Endometrial microvascular endothelial cells (primary cell): ENCODE measurements at regions not wholly inside any gene's neighbourhood (a gene's known extent, or its start where the extent isn't known, plus 50 kb on each side); places are given as distances from the start of the nearest gene placed in this dataset.

ENCODE experiments used
- in situ Hi-C: cut with HindIII; loops from 2 replicates; pipeline ENCODE4 v1.10.0; 2017; ENCODE audit warnings: low sequenced_read_pairs, low pct_unique_long_range_greater_than_20kb; ENCODE audit errors: inconsistent ontology term

DNA sequence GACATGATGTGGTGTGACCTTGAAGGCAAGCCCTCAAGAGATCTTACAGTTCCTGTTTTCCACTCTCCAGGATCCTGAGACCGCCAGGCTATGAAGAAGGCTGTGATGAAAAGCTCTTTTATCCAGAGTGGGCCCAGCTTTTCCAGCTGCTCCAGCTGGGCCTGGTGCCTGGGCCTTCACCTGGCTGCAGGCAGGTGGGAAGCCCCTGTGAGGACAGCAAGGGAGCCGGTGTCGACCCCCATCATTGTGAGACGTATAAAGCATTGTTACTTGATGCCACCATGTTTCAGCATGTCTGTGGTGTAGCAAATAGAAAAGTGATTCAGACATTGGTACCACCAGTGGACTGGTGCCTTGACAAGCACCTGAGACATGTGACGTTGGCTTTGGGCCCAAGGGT is 190.2 kb downstream of the KIF26A start:
- in situ Hi-C loops: no loop called here

DNA sequence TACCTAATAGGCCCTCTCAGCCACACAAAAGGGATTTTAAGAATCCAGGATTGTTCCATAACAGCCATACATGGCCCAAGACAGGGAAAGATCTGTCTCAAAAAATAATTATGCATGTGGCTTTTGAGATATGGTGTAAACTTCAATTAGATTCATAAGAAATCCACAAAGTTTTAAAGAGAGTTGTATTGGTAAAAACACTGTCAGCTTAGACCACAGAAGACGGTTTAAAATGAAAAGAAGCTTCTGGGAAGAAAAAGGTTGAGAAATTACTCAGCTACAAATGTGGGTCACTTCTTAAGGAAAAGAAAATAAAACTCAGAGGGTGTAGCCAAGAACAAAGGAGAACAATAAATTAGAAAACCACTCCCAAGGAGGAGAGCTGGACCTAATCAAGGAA is 191.4 kb downstream of the KIF26A start:
- in situ Hi-C loops: no loop called here

DNA sequence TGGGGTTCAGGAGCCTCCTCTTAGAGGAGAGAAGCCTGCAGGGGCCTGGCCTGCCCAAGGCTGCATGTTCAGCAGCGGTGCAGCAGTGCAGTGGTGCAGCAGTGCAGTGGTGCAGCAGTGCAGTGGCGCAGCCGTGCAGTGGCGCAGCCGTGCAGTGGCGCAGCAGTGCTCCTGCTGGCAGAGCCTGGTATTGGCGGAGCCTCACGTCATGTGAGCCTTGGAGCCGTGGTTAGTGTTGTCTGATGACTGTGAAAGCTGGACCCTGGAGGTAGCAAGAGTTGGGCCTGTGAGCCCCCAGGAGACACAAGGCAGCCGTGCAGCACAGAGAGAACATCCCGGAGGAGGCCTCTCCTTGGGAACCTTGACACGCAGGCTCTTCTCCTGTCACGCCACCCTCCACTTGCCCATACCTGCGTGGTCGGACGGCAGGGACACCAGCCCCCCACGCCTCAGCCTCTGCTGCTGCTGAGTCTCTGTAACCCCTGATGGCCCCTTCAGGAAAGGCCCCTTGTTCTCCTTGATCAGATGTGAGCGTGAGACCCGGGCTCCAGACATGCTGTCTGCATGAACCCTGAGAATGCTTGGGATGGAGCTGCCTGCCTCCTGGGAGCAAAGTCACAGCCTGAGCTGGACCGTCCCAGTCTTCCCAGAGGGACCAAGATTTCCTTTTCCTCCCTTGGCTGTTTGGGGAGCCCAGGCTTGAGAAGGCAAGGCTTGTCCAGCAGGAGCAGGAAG is 193.7 kb downstream of the KIF26A start:
- in situ Hi-C loops: no loop called here

DNA sequence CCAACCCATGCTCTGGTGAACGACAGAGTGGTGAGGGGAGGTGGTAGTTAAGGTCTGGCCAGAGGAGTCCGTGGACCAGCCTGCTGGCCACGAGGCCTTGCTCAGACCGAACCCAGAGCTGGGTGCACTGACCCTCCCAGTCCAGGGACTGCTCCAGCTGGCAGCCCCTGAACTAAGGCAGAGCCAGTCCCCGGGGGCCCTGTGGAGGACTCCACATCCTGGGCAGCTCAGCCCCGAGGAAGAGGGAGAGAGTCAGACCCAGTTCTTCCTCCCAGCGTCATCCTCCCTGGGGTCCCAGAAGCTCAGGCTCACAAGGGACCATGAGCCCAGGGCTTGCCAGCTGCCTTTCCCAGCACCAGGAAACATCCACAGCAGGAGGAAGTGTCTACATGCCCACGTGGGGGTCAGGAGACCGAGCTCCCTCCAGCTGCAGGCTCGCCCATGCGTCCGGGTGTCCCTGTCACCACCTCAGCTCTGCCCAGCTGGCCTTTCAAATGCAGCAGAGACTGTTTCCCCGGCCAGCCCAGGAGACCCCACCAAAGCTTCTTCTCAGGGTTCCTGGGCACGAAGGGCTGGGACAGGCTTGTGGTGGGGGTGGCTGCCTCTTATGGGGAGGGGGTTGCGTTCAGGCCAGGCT is 194.4 kb downstream of the KIF26A start:
- in situ Hi-C loops: no loop called here

DNA sequence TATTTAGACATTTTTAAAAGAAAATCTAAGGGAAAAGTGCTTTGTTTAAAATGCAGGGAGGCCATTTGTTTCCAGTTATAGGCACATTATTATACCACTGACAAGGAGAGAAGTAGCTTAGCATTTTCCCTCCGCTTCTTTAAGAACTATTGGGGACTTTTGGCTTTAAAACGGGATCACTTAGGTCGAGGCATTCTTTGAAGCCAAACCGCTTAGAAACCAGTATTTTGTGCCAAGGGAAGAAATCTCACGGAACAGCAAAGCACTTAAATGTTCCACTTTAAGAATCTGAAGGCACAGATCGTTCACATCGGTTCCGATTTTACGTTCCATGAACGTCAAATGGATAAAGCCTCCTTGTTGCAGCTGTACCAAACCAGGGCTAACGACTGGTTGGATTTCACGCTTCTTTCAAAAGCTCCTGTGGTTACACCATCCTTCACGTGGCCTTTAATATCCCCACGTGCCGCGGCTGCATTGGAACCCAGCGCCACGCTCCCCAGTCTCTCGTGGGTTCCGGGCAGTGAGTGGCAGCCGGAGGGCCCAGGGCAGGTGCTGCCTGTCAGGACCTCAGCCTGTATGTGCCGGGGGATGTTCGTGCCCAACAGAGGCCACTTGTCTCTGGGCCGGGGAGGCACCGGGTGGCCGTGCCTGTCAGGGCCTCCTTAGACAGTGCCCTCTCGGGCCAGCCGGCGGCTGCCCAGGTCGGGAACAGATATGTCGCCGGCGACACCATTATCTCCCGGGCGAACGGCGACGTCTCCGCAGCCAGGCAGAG is 195.4 kb downstream of the KIF26A start:
- in situ Hi-C loops: no loop called here

DNA sequence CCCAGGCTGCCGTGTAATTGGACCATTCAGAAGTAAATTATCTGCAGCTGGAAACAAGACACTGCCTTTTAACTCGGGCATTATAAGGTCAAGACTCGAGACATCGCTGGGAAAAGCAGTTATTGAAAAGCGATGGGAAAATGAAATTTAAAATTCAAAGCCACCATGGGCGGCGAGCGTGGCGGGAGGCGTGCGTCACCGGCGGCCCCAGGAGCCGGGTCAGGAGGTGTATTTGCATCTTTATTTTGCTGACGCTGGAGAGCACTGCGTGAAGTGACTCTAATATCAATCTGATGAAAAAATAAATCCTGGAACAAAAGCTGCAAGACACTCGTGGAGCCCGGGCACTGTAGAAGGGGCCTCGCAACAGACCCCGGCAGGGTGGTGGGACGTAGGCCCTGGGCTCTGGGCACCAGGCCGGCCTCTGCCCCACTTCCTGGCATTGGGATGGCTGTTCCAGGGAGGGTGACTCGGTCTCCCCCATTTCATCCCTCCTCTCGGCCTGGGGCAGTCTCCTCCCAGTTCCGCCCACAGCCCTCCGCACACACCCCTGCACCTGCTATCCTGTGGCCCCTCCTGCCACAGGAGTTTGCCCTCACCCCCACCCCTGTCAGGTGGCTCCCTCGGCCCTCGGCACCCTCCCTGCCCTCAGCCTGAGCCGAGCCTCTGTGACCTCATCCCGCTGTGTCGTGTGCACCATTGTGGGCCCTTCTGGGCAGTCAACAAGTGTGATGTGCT is 196.2 kb downstream of the KIF26A start:
- in situ Hi-C loops: no loop called here

DNA sequence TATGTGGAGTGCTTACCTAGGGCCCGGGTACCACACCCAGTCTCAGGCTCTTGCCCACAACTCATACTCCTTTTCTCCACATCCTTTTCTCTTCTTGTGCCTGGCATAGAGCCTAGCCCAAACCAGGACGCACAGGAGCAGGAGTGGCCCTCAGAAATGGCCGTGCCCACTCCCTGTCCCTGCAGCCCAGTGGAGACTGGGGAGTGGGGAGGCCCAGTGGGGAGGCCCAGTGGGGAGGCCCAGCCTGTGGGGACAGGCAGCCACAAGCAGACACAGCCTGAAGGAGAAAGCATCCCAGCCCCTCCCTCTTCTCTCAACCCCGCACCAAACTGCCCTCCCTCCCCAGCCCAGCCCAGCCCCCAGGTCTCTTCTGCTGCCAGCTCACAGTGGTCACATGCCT is 196.8 kb downstream of the KIF26A start:
- in situ Hi-C loops: no loop called here

DNA sequence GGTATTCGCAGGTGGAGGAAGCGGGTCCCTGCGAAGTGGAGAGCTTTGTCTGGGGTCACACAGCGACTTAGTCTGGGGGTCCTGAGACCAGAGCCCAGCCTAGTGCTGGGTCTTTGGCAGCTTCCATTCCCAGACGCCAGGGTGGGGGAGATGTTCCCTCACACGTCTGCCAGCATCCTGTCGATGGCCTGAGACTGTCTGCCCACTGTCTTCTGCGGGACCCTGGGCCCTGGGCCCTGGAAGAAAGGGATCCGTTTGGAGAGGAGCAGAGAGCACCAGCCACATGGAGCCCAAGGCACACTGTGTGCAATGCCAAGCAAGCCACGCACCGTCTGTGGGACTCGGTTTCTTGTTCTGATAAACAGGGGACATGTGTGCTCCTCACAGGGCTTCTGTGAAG is 197.2 kb downstream of the KIF26A start:
- in situ Hi-C loops: no loop called here

DNA sequence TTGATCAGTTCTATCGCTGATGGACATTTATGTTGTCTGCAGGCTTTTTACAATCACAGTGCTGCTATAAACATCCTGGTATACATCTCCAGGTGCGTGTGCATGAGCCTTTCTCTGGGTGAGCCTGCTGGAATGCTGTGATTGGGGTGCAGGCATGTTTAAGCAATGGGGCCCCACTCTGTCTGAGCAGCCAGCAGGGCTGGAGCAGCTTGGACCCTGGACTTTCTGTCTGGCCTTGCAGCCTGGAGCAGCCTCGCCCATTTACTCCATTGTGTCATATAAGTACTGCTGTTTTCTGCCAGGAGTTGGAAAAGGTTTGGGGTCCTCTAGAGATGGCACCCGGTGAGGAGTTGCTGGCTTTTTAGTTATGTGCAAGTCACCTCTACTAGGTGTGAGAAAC is 199.0 kb downstream of the KIF26A start:
- in situ Hi-C loops: no loop called here

DNA sequence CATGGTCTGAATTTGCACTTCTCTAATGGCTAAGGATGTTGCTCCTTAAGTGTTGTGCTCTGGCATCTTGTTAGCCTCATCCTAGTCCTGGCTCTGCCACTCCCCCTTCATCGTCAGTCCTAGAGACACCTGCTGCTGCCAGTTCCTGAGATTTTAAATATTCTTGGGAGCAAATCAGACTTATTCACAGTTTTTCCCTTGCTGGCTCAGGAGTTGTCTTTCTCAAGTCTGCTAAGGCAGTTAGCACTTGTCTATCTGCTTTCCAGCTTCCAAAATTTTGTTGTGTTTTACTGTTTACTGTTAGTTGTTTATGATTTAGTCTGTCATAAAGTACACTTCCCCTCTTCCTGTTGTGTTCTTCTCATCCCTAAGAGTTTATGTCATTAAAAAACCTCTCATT is 201.0 kb downstream of the KIF26A start:
- in situ Hi-C loops: no loop called here

DNA sequence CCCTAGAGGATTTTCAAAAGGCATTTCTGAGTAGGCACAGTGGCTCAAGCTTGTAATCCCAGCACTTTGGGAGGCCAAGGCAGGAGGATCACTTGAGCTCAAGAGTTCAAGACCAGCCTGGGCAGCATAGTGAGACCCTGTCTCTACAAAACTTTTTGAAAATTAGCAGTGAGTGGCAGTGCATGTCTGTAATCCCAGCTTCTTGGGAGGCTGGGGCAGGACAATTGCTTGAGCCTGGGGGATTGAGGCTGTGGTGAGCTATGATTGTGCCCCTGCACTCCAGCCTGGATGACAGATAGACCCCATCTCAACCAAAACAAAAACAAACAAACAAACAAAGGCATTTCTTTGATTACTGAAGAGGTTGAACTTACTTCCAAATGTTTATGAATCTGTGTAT is 201.4 kb downstream of the KIF26A start:
- in situ Hi-C loops: no loop called here

DNA sequence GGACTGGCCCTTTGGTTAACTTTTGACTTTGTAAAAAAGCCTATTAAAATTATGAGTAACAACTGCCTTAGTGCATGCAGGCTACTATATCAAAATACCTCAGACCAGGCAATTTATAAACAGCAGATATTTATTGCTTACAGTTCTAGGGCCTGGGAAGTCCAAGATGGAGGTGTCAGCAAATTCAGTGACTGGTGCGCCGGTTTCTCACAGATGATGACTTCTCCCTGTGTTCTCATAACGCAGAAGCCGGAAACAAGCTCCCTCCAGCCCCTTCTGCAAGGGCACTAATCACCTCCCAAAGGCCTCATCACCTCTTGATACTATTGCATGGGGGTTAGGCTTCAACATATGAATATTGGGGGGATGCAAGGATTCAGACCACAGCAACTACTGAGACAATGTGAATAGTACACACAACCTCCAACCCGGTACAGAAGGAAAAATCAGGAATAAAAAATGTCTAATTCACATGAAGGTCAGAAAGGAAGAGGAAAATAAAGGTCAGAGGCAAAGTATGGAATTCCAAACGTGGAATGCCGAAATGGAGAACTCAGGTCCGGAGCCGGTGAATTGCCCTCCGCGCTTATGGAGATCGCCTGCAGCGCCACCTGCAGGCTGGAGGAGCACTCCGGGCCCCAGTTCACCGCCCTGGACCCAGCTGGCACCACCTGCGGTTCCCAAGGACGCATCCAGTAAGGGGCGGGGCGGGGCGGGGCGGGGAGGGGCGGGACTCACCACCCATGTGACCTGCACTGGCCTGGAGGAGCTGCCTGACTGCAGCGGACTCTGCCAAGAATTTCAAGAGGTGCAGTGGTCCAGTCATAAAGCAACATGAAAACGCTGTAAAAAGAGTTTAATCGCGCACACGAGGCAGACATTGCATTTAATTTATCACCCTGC is 203.4 kb downstream of the KIF26A start:
- in situ Hi-C loops: no loop called here

DNA sequence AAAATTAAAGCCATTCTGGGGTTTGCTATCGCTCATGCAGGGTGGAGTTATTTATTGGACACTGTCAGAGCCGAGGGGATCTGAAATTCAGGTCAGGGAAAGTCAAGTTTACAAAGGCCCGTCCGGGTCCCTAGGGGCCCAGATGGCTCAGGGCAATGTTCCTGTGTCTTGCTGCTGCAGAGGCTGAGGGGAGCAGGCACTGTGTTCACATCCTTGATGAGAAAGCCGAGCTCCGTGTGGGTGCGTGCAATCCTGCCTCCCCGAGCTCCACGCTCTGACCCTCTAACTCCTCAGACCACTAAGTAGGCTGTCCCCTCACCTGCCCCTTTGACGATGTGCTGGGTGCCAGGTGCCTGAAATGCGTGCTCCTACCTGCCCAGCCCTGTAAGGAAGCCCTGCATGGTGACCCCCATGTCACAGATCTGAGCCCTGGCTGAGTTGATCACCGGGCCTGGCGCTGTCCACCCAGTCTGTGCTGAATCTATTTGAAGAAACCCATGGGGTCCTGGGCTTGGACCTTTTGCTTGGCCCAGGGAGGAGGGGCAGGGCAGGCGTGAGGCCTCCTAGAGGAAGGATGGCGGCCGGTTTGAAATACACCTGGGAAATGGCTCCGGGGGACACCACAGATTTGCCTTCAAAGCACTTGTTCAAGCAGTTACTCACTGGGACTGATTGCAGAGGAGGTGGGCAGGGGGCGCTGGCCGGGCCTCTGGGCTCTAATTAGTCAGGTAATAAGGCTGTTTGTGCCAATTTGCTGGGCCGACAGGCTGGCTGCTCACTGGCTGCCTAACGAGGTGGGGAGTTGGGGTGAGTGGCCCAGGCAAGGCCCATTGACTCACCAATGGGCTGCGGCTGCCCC is 204.3 kb downstream of the KIF26A start:
- in situ Hi-C loops: no loop called here

DNA sequence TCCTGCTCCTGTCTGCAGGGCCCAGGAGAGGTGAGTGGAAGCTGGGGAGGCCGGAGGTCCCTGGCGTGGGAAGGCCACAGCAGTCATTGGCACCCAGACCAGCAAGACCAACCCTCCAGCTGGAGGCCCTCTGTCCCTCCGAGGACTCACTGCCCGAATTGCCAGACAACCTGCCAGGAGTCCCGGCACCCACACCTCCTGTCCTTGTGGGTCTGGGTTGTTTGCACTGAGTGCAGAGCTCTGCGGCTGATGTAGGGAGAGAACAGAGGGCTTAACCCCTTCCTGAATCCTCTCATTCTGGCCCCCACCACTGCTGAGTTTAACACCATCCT is 204.9 kb downstream of the KIF26A start:
- in situ Hi-C loops: no loop called here

DNA sequence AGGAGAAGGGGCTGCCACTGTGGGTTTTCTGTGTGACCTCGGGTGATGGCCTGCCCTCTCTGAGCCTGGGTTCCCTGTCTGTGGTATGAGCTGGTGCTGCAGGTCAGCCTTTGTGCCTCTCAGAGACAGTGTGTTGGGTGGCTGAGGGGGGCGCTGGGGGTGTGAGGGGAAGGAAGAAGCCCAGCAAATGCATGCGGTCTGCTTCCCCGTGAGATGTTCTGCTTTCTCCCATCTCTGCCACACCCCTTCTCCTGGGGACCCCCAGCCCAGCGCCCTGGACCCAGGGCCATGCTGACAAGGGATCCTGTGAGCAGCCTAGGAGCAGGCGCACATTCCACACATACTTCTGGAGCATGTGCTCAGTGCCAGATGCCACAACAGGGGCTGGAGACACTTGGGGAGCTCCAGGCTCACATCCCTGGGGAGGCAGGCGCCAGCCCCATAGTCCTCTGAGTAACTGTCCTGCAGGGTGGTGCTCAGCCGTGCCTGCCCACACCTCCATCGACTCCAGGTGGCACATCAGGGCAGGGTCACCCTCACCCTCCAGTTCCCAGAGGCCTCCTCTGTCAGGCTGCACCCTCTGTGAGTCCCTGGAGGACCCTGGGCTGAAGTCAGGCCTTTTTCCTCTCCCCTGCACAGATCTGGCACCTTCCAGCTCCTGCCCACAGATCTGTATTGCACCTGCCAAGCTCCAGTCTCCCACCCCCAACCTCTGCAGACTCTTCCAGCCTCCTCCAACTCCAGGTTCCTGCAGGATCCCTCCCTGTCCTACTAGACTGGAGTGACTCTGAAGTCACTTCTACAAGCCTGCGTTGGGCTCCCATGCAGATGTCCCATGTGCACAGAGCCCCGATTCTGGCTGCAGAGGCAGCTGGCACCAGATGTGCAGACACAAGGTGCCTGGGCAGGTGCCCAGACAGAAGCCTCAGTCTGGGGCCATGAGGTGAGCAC is 205.6 kb downstream of the KIF26A start:
- in situ Hi-C loops: no loop called here

DNA sequence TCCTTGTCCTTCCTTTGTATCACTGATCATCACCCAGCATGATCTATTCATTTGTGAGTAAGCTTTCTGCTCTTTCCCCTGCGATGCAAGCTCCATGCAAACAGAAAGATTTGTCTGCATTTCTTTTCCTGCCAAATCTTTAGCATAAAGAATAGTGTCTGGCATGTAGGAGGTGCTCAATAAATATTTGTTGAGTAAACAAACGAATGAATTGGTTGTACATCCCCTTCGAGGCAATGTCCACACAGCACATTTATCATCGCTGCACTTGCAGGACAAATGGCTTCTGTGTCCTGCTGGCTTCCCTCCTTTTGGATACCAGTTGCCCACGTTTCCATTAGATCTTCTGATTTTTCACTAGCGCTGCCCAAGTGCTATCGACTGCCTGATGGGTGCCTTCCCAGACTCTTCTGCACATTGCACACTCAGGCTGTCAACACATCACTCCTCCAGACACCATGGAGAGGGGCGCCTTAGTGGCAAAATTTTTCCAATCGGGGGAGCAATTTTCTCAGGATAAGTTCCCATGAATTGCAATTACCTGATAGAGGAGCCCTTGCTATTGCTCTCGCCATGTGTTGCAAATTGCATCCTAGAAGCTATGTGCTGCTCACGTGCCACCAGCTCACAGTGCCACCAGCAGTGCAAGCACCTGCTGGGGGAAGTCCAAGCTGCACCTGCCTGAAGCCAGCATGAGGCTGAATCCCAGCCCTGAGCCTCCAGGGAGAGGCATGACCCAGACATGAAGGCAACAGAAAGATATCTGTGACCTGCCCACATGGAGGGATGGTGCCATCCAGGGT is 206.6 kb downstream of the KIF26A start:
- in situ Hi-C loops: no loop called here
